ENCODE measurements at regions not wholly inside any gene's neighbourhood (a gene's known extent, or its start where the extent isn't known, plus 50 kb on each side); places are given as distances from the start of the nearest gene placed in this dataset.
"Not testable (repeated sequence)": the region's sequence is repeated elsewhere in the genome, so short reads cannot be mapped to it uniquely, and the experiment has no call there.

DNA sequence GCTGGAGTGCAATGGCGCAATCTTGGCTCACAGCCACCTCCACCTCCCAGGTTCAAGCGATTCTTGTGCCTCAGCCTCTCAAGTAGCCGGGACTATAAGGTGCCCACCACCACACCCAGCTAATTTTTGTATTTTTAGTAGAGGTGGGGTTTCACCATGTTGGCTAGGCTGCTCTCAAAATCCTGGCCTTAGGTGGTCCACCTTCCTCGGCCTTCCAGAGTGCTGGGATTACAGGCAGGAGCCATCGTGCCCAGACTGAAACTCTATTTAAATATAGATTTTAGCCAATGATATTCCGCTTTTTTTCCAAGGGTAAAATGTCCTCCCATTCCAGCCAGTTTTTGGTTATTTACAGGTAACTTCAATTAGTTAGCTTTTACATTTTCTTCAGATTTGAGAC, 79.4 kb upstream of the TPTE start:
- not testable (repeated sequence) for H3K9ac ChIP-seq (ENCODE audit: low read depth, low read length); DNase-seq; H4K20me1 ChIP-seq (ENCODE audit: insufficient read depth, low read length); H3K4me1 ChIP-seq (ENCODE audit: insufficient read depth, low read length); H2AFZ ChIP-seq (ENCODE audit: low read depth, low read length); H3K27me3 ChIP-seq (ENCODE audit: insufficient read depth, low read length, poor library complexity); H3K27ac ChIP-seq (ENCODE audit: low read length); H3K79me2 ChIP-seq (ENCODE audit: insufficient read depth, low read length); H3K4me3 ChIP-seq (ENCODE audit: low read depth in 1 of 2, low read length in 2 of 2); ATAC-seq (ENCODE audit: insufficient read depth, low read depth); H3K36me3 ChIP-seq (ENCODE audit: insufficient read depth, low read length); H3K4me2 ChIP-seq (ENCODE audit: insufficient read depth, low read length)
- H3K9me3 ChIP-seq (ENCODE audit: insufficient read depth, low read length, severe bottlenecking): peaks cover 18% of the 10 kb centered on the region

GRCh38 chr21:10445685-10446084, 75.7 kb upstream of the TPTE start:
- H3K79me2 ChIP-seq (ENCODE audit: insufficient read depth, low read length); H3K4me2 ChIP-seq (ENCODE audit: insufficient read depth, low read length); H3K36me3 ChIP-seq (ENCODE audit: insufficient read depth, low read length); H2AFZ ChIP-seq (ENCODE audit: low read depth, low read length); ATAC-seq (ENCODE audit: insufficient read depth, low read depth); H3K9ac ChIP-seq (ENCODE audit: low read depth, low read length); H3K9me3 ChIP-seq (ENCODE audit: insufficient read depth, low read length, severe bottlenecking); H3K4me3 ChIP-seq (ENCODE audit: low read depth in 1 of 2, low read length in 2 of 2); H3K27me3 ChIP-seq (ENCODE audit: insufficient read depth, low read length, poor library complexity); H3K27ac ChIP-seq (ENCODE audit: low read length); DNase-seq; H3K4me1 ChIP-seq (ENCODE audit: insufficient read depth, low read length); H4K20me1 ChIP-seq (ENCODE audit: insufficient read depth, low read length): not testable (repeated sequence)

DNA sequence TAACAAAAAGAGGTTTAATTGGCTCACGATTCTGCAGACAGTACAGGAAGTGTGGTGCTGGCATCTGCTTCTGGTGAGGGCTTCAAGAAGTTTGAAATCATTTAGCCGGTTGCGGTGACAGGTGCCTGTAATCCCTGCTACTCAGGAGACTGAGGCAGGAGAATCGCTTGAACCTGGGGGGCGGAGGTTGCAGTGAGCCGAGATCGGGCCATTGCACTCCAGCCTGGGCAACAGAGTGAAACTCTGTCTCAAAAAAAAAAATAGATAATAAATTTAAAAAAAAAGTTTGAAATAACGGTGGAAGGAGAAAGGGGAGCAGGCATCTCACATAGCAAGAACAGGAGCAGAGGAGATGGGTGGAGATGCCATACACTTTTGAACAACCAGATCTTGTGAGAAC, 71.9 kb upstream of the TPTE start:
- not testable (repeated sequence) for H3K36me3 ChIP-seq (ENCODE audit: insufficient read depth, low read length); H3K79me2 ChIP-seq (ENCODE audit: insufficient read depth, low read length); H4K20me1 ChIP-seq (ENCODE audit: insufficient read depth, low read length); H3K27ac ChIP-seq (ENCODE audit: low read length); DNase-seq; H3K9me3 ChIP-seq (ENCODE audit: insufficient read depth, low read length, severe bottlenecking); H3K4me1 ChIP-seq (ENCODE audit: insufficient read depth, low read length); H2AFZ ChIP-seq (ENCODE audit: low read depth, low read length); H3K9ac ChIP-seq (ENCODE audit: low read depth, low read length); H3K4me2 ChIP-seq (ENCODE audit: insufficient read depth, low read length); H3K4me3 ChIP-seq (ENCODE audit: low read depth in 1 of 2, low read length in 2 of 2); ATAC-seq (ENCODE audit: insufficient read depth, low read depth); H3K27me3 ChIP-seq (ENCODE audit: insufficient read depth, low read length, poor library complexity)

GRCh38 chr21:10451274-10451673, 70.1 kb upstream of the TPTE start:
- ATAC-seq (ENCODE audit: insufficient read depth, low read depth); H4K20me1 ChIP-seq (ENCODE audit: insufficient read depth, low read length); H3K4me1 ChIP-seq (ENCODE audit: insufficient read depth, low read length); H3K79me2 ChIP-seq (ENCODE audit: insufficient read depth, low read length); DNase-seq; H3K9ac ChIP-seq (ENCODE audit: low read depth, low read length); H3K9me3 ChIP-seq (ENCODE audit: insufficient read depth, low read length, severe bottlenecking); H3K27ac ChIP-seq (ENCODE audit: low read length); H2AFZ ChIP-seq (ENCODE audit: low read depth, low read length); H3K36me3 ChIP-seq (ENCODE audit: insufficient read depth, low read length); H3K4me3 ChIP-seq (ENCODE audit: low read depth in 1 of 2, low read length in 2 of 2); H3K4me2 ChIP-seq (ENCODE audit: insufficient read depth, low read length); H3K27me3 ChIP-seq (ENCODE audit: insufficient read depth, low read length, poor library complexity): not testable (repeated sequence)

GRCh38 chr21:10457765-10458164, 63.6 kb upstream of the TPTE start:
- not testable (repeated sequence) for H4K20me1 ChIP-seq (ENCODE audit: insufficient read depth, low read length); ATAC-seq (ENCODE audit: insufficient read depth, low read depth); H3K79me2 ChIP-seq (ENCODE audit: insufficient read depth, low read length); H3K36me3 ChIP-seq (ENCODE audit: insufficient read depth, low read length); H3K9ac ChIP-seq (ENCODE audit: low read depth, low read length); H3K9me3 ChIP-seq (ENCODE audit: insufficient read depth, low read length, severe bottlenecking); H3K4me3 ChIP-seq (ENCODE audit: low read depth in 1 of 2, low read length in 2 of 2); H3K4me2 ChIP-seq (ENCODE audit: insufficient read depth, low read length); H2AFZ ChIP-seq (ENCODE audit: low read depth, low read length); H3K4me1 ChIP-seq (ENCODE audit: insufficient read depth, low read length); H3K27ac ChIP-seq (ENCODE audit: low read length); DNase-seq; H3K27me3 ChIP-seq (ENCODE audit: insufficient read depth, low read length, poor library complexity)

DNA sequence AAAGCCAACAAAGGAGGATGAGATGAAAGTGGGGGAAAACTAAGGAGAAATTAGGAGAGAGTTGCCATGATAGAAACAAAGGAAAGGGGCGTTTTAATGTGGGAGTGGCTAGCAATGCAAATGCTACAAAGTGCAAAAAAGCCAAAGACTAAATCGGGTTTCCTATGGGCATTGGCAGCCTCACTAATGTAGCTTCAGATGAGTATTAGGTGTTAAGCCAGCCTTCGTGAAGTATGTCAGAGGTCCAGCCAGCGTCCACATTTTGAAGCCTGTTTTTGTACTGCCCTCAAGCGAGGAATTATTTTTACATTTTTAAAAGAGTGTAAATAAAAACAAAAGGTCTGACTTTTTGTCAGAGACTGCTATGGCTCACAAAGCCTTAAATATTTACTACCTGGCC, 60.4 kb upstream of the TPTE start:
- not testable (repeated sequence) for H3K36me3 ChIP-seq (ENCODE audit: insufficient read depth, low read length)

DNA sequence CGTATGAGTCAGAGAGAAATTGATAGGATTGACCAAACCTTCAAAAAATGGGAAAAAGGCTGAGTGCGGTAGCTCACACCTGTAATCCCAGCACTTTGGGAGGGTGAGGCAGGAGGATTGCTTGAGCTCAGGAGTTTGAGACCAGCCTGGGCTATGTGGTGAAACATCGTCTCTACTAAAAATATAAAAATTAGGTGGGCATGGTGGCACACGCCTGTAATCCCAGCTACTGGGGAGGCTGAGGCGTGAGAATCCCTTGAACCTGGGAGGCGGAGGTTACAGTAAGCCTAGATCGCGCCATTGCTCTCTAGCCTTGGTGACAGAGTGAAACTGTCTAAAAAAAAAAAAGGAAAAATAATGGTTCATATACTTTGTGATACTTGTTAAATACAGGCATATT, 59.9 kb upstream of the TPTE start:
- not testable (repeated sequence) for H3K36me3 ChIP-seq (ENCODE audit: insufficient read depth, low read length); H3K4me1 ChIP-seq (ENCODE audit: insufficient read depth, low read length); H3K27ac ChIP-seq (ENCODE audit: low read length); H2AFZ ChIP-seq (ENCODE audit: low read depth, low read length); H3K79me2 ChIP-seq (ENCODE audit: insufficient read depth, low read length); DNase-seq; H3K4me3 ChIP-seq (ENCODE audit: low read depth in 1 of 2, low read length in 2 of 2); ATAC-seq (ENCODE audit: insufficient read depth, low read depth); H3K9ac ChIP-seq (ENCODE audit: low read depth, low read length); H3K4me2 ChIP-seq (ENCODE audit: insufficient read depth, low read length); H3K27me3 ChIP-seq (ENCODE audit: insufficient read depth, low read length, poor library complexity); H4K20me1 ChIP-seq (ENCODE audit: insufficient read depth, low read length)
- peaks cover 11% of the 10 kb centered on the region for H3K9me3 ChIP-seq (ENCODE audit: insufficient read depth, low read length, severe bottlenecking)

More for the DNA sequence above, 60.4 kb upstream of the TPTE start:
- H3K27ac ChIP-seq (ENCODE audit: low read length); H3K9ac ChIP-seq (ENCODE audit: low read depth, low read length); H3K27me3 ChIP-seq (ENCODE audit: insufficient read depth, low read length, poor library complexity); H3K4me1 ChIP-seq (ENCODE audit: insufficient read depth, low read length); H2AFZ ChIP-seq (ENCODE audit: low read depth, low read length); H3K79me2 ChIP-seq (ENCODE audit: insufficient read depth, low read length); ATAC-seq (ENCODE audit: insufficient read depth, low read depth); H3K9me3 ChIP-seq (ENCODE audit: insufficient read depth, low read length, severe bottlenecking); H3K4me2 ChIP-seq (ENCODE audit: insufficient read depth, low read length); H3K4me3 ChIP-seq (ENCODE audit: low read depth in 1 of 2, low read length in 2 of 2); H4K20me1 ChIP-seq (ENCODE audit: insufficient read depth, low read length); DNase-seq: not testable (repeated sequence)
